ENCODE measurements at regions not wholly inside any gene's neighbourhood (a gene's known extent, or its start where the extent isn't known, plus 50 kb on each side); places are given as distances from the start of the nearest gene placed in this dataset.
A peak's percentile ranks its signal among the peaks of the same experiment; 100 is the strongest.

GRCh38 chr1:56340977-56341376, 238.4 kb downstream of the PLPP3 start:
- DNase-seq, result no peak

DNA sequence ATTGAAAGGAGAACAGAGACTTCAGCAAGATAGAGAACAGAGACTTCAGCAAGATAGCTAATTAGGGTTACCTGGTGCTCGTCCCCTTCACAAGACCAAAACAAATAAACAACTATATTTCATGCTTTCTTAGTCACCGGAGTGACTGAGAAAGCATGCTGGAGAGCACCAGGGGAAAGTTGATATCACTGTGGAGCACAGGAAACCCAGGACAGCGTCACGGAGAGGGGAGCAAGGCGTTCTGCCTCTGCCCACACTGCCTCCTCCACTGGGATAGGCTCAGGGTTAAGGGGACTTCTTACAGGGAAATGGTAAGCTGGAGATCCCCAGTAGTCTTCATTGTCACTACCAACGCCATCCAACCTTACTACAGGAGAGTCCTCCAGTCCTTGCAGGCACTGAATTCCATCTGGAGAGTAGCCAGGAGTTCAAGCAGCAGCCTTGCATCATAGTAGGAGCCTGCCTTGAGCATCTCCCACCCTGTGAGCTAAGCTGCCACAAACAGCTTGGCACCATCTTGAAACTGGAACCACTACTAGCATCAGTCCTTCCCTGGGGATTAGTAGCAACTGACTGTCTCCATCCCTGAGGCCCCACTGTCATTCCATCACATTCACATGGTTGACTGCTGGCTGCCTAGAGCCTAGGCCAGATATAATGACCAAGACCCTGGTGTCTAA, 239.4 kb downstream of the PLPP3 start:
- DNase-seq, result no peak

- no peak for DNase-seq
Observed at GRCh38 chr1:56339093-56339492, 240.3 kb downstream of the PLPP3 start.

DNA sequence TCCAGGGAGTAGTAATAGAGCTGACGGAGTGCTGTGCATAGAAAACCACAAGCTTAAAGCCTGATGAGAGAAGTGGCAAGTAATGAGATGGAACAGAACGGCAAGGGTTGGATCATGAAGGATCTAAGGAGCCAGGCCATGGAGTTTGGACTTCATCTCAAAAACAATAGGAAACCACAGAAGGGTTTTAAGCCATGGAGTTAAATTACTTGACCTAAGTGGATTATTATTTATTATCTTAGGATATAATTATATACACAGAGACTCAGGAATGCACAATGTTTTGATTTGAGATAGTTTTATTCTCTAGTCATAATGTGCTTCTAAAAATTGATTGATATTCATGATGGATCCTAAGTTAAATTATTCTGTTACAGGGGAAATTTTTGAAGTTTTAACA, 242.4 kb downstream of the PLPP3 start:
- DNase-seq, result no peak

- DNase-seq, result no peak
Observed at GRCh38 chr1:56335394-56335793, 244.0 kb downstream of the PLPP3 start.

DNA sequence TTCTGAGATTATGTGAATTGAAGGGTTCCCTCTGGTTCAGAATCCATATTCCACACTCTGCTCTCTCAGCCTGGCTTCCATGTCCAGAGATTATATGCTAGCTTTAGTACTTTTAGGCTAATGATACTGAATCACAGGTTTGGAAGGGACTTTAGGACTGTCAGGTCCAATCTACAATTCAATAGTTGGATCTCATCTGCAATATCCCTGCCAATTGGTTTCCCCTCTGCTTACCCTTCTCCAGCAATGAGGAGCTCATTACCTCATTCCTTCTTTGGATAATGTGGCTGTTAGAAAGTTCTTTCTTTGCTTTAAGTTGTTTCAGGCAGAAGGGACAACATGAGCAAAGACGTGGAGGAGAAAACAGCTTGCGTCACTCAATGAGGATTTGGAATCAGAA, 245.3 kb downstream of the PLPP3 start:
- no peak for DNase-seq

DNA sequence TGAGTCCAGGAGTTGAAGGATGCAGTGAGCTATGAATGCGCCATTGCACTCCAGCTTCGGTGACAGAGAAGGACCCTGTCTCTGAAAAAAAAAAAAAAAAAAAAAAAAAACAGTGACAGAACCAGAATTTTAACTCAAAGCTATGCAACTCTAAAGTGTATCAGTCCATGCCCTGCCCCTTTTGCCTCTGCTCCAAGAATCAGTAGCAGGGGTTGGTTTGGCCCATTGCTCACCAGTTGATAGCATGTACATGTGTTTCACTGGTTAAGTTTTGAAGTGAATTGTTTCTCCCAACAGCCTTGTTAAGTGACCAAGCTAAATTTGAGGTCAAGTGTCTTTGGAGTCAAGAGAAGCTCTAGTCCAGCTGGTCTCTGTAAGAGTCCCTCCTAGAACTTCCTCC, 245.9 kb downstream of the PLPP3 start:
- no peak for DNase-seq

GRCh38 chr1:56331892-56332567, 247.3 kb downstream of the PLPP3 start:
- peak in 1 of 2 donors; percentile 4 for DNase-seq

- no peak for DNase-seq
Observed at GRCh38 chr1:56331207-56331891, 248.0 kb downstream of the PLPP3 start.

GRCh38 chr1:56330391-56331026, 248.9 kb downstream of the PLPP3 start:
- peak in 1 of 2 donors; percentile 8 for DNase-seq

DNA sequence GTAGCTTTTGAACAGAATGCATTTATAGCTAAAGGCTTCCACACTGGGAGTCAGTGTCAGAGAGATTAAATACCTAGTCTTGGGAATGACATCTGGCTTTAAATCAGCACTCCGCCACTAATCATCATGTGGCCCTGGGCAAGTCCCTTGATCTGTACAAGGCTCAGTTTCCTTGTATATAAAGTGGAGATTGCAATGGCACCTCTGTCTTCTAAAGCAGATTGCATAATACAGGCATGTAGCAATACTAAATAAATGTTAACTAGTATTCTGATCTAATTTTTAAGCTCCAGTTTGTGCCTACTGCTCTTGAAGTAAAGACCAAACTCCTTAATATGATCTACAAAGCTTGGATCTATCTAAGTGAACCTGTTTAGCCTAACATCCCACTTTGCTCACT, 249.4 kb downstream of the PLPP3 start:
- no peak for DNase-seq

GRCh38 chr1:56327195-56327594, 252.2 kb downstream of the PLPP3 start:
- DNase-seq, result no peak

DNA sequence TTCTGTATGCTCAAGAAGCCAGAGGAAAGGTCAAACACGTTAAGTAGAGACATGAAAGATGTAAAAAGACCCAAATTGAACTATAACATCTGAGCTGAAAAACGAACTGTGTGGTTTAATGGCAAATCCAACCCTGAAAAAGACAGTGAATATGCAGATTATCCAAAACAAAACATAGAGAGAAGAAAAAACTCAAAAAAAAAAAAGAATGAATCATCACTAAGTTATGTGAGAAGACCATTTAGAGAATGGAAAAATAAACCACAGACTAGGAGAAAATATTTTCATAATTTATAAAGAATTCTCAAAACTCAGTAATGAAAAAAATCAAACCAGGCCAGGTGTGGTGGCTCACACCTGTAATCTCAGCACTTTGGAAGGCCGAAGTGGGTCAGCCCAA, 253.3 kb downstream of the PLPP3 start:
- no peak for DNase-seq

GRCh38 chr1:56324504-56324903, 254.9 kb downstream of the PLPP3 start:
- no peak for DNase-seq

DNA sequence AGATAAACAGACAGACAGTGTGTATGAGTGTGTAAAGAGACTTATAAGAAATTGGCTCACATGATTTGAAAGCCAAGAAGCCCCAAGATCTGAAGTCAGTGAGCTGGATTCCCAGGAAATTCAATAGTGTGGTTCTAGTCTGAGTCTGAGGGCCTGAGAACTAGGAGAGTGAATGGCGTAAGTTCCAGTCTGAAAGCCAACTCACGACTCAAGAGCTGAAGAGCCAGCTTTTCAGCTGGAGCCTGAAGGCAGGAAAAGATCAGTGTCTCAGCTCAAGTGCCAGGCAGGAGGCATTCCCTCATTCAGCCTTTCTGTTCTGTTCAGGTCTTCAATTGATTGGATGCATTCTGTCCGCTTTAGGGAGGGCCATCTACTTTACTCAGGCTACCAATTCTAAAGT, 257.2 kb downstream of the PLPP3 start:
- no peak for DNase-seq

DNA sequence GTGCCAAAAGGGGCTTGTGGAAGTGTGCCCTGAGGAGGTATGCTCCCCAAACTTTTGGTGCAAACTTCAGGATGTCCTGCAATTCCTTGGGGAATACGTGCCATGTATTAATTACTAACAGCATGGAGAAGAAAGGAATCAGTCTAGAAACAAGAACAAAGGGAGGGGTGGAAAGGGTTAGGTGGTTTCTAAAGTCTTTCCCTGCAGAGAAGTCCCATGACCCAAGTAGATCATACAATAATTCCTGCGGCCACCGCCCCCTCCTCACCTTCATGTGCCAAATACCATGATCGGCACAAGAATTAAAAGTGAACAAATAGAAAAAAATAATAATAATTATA, 258.2 kb downstream of the PLPP3 start:
- no peak for DNase-seq

DNA sequence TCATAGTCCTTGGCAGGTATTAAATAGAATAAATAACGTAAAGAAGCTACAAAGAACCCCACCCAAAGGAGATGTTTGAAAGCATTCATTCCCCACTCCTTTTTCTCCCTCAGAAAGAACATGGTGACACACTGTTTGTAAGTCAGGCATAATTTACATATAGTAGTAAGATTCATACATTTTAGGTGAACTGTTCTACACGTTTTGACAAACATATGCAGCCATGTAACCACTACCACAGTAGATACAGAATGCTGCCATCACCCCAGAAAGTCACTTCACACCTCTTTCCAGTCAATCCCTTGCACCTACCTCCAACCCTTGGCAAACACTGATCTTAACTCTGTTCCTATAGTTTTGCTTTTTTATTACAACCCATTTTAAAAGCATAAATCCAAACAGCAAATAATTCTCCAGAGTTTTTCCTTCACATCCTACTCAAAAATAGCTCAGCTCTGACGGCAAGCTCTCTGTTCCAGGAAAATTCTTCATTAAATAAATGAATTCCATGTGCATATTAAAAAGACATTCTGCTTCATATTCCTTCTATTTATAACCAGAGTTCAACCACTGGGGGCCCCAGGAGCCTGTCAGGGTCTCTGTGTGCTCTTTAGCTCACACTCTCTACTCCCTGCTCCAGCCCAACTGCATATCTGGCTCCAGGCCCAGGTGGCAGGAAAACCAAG, 258.8 kb downstream of the PLPP3 start:
- DNase-seq, result no peak

- DNase-seq, result no peak
Observed at GRCh38 chr1:56317722-56318121, 261.6 kb downstream of the PLPP3 start.

DNA sequence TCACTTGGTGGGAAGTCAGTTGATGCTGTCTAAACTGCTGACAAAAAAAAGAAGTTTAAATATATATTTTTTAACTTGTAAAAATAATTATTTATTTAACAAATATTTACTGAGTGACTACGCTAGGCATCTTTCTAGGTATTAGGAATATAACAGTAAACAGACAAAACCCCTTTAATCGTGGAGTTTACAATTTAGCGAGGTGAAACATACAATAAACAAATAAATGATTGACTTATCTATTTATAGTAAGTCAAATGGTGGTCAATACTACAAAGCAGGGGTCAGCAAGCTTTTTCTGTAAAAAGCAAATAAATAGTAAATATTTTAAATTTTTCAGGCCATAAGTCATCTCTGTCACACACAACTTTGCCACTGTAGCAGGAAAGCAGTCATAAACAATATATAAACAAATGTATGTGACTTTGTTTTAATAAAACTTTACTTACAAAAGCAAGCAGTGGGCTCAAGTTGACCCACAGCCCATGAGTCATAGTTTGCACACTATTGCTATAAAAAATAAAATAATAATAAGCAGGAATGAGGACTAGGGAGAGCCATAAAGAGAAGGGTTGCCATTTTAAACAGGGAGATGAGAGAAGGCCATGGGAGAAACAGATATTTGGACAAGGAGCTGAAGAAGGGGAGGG, 263.9 kb downstream of the PLPP3 start:
- no peak for DNase-seq

DNA sequence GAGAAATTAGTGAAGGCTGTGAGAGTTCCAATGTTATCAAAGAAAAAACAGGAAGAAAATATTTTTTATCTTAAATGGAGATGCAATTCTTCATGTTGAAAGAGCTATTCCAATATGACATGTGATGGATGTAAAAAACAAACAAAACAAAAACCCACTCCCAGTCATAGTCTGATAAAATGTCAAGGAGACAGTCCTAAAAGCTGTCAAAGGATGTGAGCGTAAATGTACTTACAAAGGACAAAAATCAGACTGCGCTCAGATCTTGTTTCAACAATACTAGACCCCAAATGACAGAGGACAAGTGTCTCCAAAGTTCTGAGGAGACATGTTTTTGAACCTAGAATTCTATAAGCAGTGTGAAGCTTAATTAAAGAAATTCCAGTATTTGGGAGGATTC, 265.8 kb downstream of the PLPP3 start:
- no peak for DNase-seq

GRCh38 chr1:56311766-56312165, 267.6 kb downstream of the PLPP3 start:
- no peak for DNase-seq

- DNase-seq, result no peak
Observed at GRCh38 chr1:56310945-56311344, 268.4 kb downstream of the PLPP3 start.

DNA sequence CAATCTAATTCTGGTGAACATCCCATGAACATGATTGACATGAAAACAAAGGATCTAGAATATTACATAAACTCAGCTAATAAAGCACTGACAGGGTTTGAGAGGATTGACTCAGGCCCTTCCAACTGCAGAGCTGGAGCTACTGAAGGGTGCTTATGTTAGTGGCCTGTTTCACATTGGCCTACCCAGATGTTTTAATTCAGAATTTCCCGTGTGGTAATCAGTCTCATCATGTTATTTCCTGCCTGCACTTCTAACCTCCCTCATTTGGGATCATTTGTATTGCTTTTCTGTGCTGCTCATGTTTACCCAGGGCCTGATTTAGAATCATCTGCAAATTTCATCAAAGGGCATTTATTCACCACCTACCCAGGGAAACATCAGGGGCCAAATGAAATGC, 270.3 kb downstream of the PLPP3 start:
- DNase-seq, result no peak

All from bone marrow (tissue), 2 donors.